HG02678 (cell line): ENCODE measurements at regions not wholly inside any gene's neighbourhood (a gene's known extent, or its start where the extent isn't known, plus 50 kb on each side); places are given as distances from the start of the nearest gene placed in this dataset.

Source experiments
- ATAC-seq: cut with Tn5 transposase; IDR thresholded peaks from one replicate; pipeline ENCODE4 v1.9.1; 2021; ENCODE audit warnings: mild to moderate bottlenecking, moderate library complexity; ENCODE audit not compliant: unreplicated experiment

- ATAC-seq = no peak
Measured at GRCh38 chr2:129698593-129698992, 280.9 kb upstream of the RAB6C start.

- ATAC-seq = no peak
Measured at GRCh38 chr2:129699781-129700573, 279.5 kb upstream of the RAB6C start.

GRCh38 chr2:129702416-129703176 lies 276.9 kb upstream of the RAB6C start:
- no peak for ATAC-seq

GRCh38 chr2:129705085-129705484 lies 274.4 kb upstream of the RAB6C start:
- no peak for ATAC-seq

- ATAC-seq = no peak
Measured at GRCh38 chr2:129707800-129708199, 271.7 kb upstream of the RAB6C start.

- no peak for ATAC-seq
Measured at GRCh38 chr2:129708221-129708967, 271.1 kb upstream of the RAB6C start.

GRCh38 chr2:129709001-129709955 lies 270.2 kb upstream of the RAB6C start:
- no peak for ATAC-seq

- no peak for ATAC-seq
Measured at GRCh38 chr2:129709956-129710598, 269.4 kb upstream of the RAB6C start.

- no peak for ATAC-seq
Measured at GRCh38 chr2:129710670-129711495, 268.6 kb upstream of the RAB6C start.

- no peak for ATAC-seq
Measured at GRCh38 chr2:129711816-129712675, 267.4 kb upstream of the RAB6C start.

- ATAC-seq = no peak
Measured at GRCh38 chr2:129712676-129712985, 266.8 kb upstream of the RAB6C start.

- no peak for ATAC-seq
Measured at GRCh38 chr2:129713337-129713736, 266.1 kb upstream of the RAB6C start.

- ATAC-seq = no peak
Measured at GRCh38 chr2:129716781-129717559, 262.5 kb upstream of the RAB6C start.

GRCh38 chr2:129717560-129718130 lies 261.8 kb upstream of the RAB6C start:
- no peak for ATAC-seq

GRCh38 chr2:129719335-129719734 lies 260.1 kb upstream of the RAB6C start:
- no peak for ATAC-seq

- ATAC-seq = no peak
Measured at GRCh38 chr2:129720360-129720759, 259.1 kb upstream of the RAB6C start.

- ATAC-seq = no peak
Measured at GRCh38 chr2:129720761-129721160, 258.7 kb upstream of the RAB6C start.
